B cell (primary cell): ENCODE measurements at regions not wholly inside any gene's neighbourhood (a gene's known extent, or its start where the extent isn't known, plus 50 kb on each side); places are given as distances from the start of the nearest gene placed in this dataset.

Source experiments
- CTCF ChIP-seq: fragments of 200-600 bp; IDR thresholded peaks from one replicate; pipeline ENCODE4 v1.8.0; 2022; ENCODE audit warnings: antibody characterized with exemption, mild to moderate bottlenecking
- EZH2 ChIP-seq: IDR thresholded peaks from 2 replicates; pipeline ENCODE4 v1.6.1; 2012; ENCODE audit warnings: borderline replicate concordance, low read depth, mild to moderate bottlenecking, moderate library complexity, low read length; ENCODE audit not compliant: insufficient read depth, poor library complexity, severe bottlenecking

GRCh38 chr2:118671701-118672454 is 175.6 kb downstream of the EN1 start:
- TF ChIP-seq CTCF (no peak), EZH2 (no peak)
